ENCODE measurements at regions not wholly inside any gene's neighbourhood (a gene's known extent, or its start where the extent isn't known, plus 50 kb on each side); places are given as distances from the start of the nearest gene placed in this dataset.

GRCh38 chr22:48745842-48746788 is 1081.6 kb downstream of the BRD1 start:
- TF ChIP-seq CTCF (IDR thresholded peaks at IDR 0.05) = no peak
- no peak for TF ChIP-seq EP300 (IDR thresholded peaks at IDR 0.05)
- no peak for TF ChIP-seq POLR2A (IDR thresholded peaks at IDR 0.05)

All from tibial nerve (tissue), 4 donors.